Testis (tissue), 2 donors: ENCODE measurements at regions not wholly inside any gene's neighbourhood (a gene's known extent, or its start where the extent isn't known, plus 50 kb on each side); places are given as distances from the start of the nearest gene placed in this dataset.

ENCODE experiments used
- POLR2A ChIP-seq: fragments of 450-650 bp; IDR thresholded peaks from one replicate; pipeline ENCODE4 v1.6.1; 2017; ENCODE audit warnings: antibody characterized with exemption, mild to moderate bottlenecking, moderate library complexity
- TF ChIP-seq, protein P1 (sequence below), 3 experiments: fragments of 450-650 bp in 2 of 3; fragments of 200-600 bp in 1 of 3; sonication (generic) in 1 of 3; IDR thresholded peaks; one replicate each; pipeline ENCODE4 v1.5.1; 2016 to 2019; ENCODE audit warnings: antibody characterized with exemption in 3 of 3, mild to moderate bottlenecking in 2 of 3, moderate library complexity in 1 of 3

DNA sequence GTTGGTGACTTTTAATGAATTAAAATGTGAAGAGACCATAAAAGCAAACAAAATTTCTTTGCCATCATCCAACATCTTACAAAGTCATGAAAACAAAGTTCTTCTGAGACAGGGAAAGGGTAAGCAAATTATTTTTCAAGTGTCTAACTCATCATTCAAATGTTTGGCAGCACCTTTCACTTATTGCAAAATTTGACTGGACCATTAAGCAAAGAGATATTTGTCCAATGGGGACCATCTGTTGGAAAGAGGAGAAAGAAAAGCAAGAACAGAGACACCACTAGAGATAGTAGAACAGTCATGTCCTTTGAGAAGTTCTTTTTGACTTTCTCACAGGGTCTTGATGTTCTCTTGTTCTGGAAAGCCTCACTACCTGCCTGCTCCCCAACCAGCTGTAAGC lies 330.1 kb downstream of the PAPSS1 start:
- TF ChIP-seq, protein P1, sequence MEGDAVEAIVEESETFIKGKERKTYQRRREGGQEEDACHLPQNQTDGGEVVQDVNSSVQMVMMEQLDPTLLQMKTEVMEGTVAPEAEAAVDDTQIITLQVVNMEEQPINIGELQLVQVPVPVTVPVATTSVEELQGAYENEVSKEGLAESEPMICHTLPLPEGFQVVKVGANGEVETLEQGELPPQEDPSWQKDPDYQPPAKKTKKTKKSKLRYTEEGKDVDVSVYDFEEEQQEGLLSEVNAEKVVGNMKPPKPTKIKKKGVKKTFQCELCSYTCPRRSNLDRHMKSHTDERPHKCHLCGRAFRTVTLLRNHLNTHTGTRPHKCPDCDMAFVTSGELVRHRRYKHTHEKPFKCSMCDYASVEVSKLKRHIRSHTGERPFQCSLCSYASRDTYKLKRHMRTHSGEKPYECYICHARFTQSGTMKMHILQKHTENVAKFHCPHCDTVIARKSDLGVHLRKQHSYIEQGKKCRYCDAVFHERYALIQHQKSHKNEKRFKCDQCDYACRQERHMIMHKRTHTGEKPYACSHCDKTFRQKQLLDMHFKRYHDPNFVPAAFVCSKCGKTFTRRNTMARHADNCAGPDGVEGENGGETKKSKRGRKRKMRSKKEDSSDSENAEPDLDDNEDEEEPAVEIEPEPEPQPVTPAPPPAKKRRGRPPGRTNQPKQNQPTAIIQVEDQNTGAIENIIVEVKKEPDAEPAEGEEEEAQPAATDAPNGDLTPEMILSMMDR (IDR thresholded peaks at IDR 0.05) = no peak
- no peak for TF ChIP-seq POLR2A
